ENCODE measurements at regions not wholly inside any gene's neighbourhood (a gene's known extent, or its start where the extent isn't known, plus 50 kb on each side); places are given as distances from the start of the nearest gene placed in this dataset.

GRCh38 chr20:10925767-10926166, 252.0 kb upstream of the JAG1 start:
- TF ChIP-seq ZBTB7B (CRISPR knock-in tag; IDR thresholded peaks at IDR 0.05), result no peak
- TF ChIP-seq ATF1 (CRISPR knock-in tag; IDR thresholded peaks at IDR 0.05), result no peak
- TF ChIP-seq ATF3 (CRISPR knock-in tag; IDR thresholded peaks at IDR 0.05), result no peak
- no peak for TF ChIP-seq USF2 (IDR thresholded peaks at IDR 0.05; ENCODE audit: low read depth, low read length)
- TF ChIP-seq USF2 (CRISPR knock-in tag; IDR thresholded peaks at IDR 0.05; ENCODE audit: borderline replicate concordance), result no peak
- no peak for TF ChIP-seq TERF1 (CRISPR knock-in tag; IDR thresholded peaks at IDR 0.05)
- TF ChIP-seq CTCF (CRISPR knock-in tag; IDR thresholded peaks at IDR 0.05), result no peak
- no peak for TF ChIP-seq SMC3 (IDR thresholded peaks at IDR 0.05; ENCODE audit: low read length)
- no peak for TF ChIP-seq ATF7 (IDR thresholded peaks at IDR 0.05)
- TF ChIP-seq ATF7 (CRISPR knock-in tag; IDR thresholded peaks at IDR 0.05), result no peak
- no peak for TF ChIP-seq ZNF121 (CRISPR knock-in tag; IDR thresholded peaks at IDR 0.05)
- TF ChIP-seq TARDBP (CRISPR knock-in tag; IDR thresholded peaks at IDR 0.05), result no peak
- no peak for TF ChIP-seq SUZ12 (IDR thresholded peaks at IDR 0.05; ENCODE audit: low read depth, low read length)
